Esophagus squamous epithelium (tissue), 4 donors: ENCODE measurements at regions not wholly inside any gene's neighbourhood (a gene's known extent, or its start where the extent isn't known, plus 50 kb on each side); places are given as distances from the start of the nearest gene placed in this dataset.

Experiments used
- POLR2A ChIP-seq, 4 donors: fragments of 450-650 bp; IDR thresholded peaks; one replicate each; pipeline ENCODE4 v1.6.1; 2017; ENCODE audit warnings: antibody characterized with exemption in 4 of 4, mild to moderate bottlenecking in 4 of 4, moderate library complexity in 3 of 4
- TF ChIP-seq, protein P1 (sequence below), 6 experiments: fragments of 450-650 bp in 4 of 6; fragments of 200-600 bp in 2 of 6; sonication (generic) in 2 of 6; IDR thresholded peaks; one replicate each; pipeline ENCODE4 v1.5.1; 2016 to 2019; ENCODE audit warnings: antibody characterized with exemption in 6 of 6, mild to moderate bottlenecking in 4 of 6, moderate library complexity in 4 of 6

DNA sequence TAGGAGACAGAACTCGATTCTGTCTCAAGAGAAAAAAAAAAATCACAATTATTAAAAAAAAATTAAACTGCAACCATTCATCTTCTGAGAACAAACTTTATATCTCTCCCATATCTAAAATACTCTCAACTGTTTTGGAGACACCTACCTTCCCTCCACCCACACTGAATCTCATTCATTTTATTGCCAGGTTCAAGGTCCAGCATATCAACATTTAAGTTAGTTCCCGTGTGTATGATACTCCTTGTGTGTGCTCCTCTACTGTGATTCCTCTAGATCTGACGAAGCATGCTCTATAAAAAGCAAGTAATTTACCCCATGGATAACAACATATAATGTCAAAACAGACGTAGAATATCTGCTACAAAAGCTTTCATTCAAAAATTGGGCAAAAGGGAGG lies 351.8 kb upstream of the SORCS1 start:
- TF ChIP-seq POLR2A (IDR thresholded peaks at IDR 0.05) = no peak
- TF ChIP-seq, protein P1, sequence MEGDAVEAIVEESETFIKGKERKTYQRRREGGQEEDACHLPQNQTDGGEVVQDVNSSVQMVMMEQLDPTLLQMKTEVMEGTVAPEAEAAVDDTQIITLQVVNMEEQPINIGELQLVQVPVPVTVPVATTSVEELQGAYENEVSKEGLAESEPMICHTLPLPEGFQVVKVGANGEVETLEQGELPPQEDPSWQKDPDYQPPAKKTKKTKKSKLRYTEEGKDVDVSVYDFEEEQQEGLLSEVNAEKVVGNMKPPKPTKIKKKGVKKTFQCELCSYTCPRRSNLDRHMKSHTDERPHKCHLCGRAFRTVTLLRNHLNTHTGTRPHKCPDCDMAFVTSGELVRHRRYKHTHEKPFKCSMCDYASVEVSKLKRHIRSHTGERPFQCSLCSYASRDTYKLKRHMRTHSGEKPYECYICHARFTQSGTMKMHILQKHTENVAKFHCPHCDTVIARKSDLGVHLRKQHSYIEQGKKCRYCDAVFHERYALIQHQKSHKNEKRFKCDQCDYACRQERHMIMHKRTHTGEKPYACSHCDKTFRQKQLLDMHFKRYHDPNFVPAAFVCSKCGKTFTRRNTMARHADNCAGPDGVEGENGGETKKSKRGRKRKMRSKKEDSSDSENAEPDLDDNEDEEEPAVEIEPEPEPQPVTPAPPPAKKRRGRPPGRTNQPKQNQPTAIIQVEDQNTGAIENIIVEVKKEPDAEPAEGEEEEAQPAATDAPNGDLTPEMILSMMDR (IDR thresholded peaks at IDR 0.05) = no peak
